Forelimb muscle (tissue), 1 donor: ENCODE measurements at regions not wholly inside any gene's neighbourhood (a gene's known extent, or its start where the extent isn't known, plus 50 kb on each side); places are given as distances from the start of the nearest gene placed in this dataset.
"Not testable (repeated sequence)": the region's sequence is repeated elsewhere in the genome, so short reads cannot be mapped to it uniquely, and the experiment has no call there.

ENCODE experiments used
- DNase-seq: peaks from one replicate; pipeline ENCODE4 v3.0.0-alpha.2; 2013; ENCODE audit warnings: low read depth

DNA sequence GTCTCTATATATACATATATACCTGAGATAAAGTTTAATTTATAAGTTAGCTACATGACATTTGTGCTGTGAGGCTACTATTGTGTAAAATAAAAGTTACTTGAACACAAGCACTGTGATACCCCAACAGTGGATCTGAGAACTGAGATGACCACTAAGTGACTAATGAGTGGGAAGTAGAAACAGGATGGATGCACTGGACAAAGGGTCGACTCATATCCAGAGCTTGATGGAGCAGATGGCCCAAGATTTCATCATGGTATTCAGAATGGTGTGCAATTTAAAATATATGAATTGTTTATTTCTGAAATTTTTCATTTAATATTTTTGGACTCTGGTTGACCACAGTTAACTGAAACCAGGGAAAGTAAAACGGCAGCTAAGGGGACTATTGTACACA is 908.6 kb upstream of the MDGA2 start:
- DNase-seq = no peak

DNA sequence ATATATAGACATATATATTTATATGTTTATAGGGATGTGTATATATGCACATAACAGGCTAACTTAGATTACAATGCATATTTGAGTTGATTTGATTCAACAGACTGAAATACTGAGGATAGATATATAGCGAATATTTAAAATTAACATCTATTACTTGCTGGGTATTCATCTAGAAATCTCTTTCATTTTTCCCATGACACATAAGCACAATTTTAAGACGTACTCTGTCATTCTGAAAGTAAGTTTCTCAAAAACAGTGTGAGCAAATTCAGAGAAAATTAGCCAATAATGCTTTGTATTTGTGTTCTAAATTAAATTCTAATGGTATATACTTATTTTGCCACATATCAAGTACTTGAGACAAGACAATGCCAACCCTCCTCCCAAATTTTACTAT is 907.5 kb upstream of the MDGA2 start:
- no peak for DNase-seq

GRCh38 chr14:48580692-48581091 is 905.3 kb upstream of the MDGA2 start:
- no peak for DNase-seq

DNA sequence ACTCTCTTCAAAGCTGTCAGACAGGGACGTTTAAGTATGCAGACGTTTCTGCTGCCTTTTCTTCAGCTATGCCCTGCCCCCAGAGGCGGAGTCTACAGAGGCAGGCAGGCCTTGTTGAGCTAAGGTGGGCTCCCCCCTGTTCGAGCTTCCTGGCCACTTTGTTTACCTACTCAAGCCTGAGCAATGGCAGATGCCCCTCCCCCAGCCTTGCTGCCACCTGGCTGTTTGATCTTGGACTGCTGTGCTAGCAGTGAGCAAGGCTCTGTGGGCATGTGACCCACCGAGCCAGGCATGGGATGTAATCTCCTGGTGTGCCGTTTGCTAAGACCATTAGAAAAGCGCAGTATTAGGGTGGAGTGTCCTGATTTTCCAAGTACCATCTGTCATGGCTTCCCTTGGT is 900.4 kb upstream of the MDGA2 start:
- no peak for DNase-seq

GRCh38 chr14:48568688-48569087 is 893.3 kb upstream of the MDGA2 start:
- DNase-seq = no peak

GRCh38 chr14:48568252-48568651 is 892.8 kb upstream of the MDGA2 start:
- DNase-seq = no peak

GRCh38 chr14:48563489-48563888 is 888.1 kb upstream of the MDGA2 start:
- DNase-seq = no peak

DNA sequence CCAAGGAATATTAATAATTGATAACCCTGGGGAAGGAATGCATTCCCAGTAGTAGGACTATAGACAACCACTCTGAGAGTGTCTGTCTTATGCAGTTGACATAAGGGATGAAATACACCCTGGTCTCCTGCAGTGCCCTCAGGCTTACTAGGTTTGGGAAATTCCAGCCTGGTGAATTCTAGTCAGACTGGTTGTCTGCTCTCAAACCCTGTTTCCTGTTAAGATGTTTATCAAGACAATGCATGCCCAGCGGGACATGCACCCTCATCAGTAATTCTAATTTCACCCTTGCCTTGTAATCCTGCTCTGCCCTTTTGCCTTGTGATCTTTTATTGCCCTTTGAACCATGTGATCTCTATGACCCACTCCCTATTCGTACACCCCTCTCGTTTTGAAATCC is 886.0 kb upstream of the MDGA2 start:
- DNase-seq = not testable (repeated sequence)

DNA sequence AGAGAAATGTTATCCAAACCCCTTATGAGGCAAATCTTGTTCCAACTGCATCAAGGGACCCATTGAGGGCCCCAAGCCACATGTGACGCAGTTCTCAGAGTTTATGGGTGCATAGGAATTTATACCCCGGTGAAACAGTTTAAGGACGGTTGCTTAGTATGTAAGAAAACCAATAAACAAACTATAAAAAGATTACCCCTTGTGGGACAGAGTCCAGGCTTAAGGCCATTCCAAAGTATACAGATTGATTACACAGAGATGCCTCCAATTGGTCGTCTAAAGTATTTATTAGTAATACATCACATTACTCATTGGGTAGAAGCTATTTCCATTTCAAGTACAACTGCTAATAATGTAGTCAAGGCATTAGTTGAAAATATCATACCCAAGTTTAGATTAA is 885.0 kb upstream of the MDGA2 start:
- no peak for DNase-seq

GRCh38 chr14:48553443-48553842 is 878.0 kb upstream of the MDGA2 start:
- DNase-seq = no peak

GRCh38 chr14:48546996-48547395 is 871.6 kb upstream of the MDGA2 start:
- no peak for DNase-seq

GRCh38 chr14:48537600-48537999 is 862.2 kb upstream of the MDGA2 start:
- DNase-seq = no peak

GRCh38 chr14:48536318-48536717 is 860.9 kb upstream of the MDGA2 start:
- DNase-seq = no peak

DNA sequence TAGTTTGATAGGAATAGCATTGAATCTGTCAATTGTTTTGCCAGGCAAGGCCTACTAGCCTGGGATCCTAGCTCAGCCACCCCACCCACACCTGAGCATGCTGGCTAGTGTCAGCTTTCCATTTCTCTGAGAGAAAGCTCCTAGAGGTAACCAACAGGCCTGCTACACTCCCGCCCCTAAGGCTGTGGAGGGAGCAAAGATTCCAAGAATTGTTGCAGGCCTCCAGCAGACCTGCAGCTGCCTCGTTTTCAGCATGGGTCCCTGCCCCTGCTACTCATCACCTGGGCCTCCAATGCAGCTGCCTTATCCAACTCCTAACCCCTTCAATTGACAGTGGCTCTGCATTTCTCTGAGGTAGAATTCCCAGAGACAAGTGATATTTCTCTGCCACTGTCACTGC is 852.4 kb upstream of the MDGA2 start:
- no peak for DNase-seq

GRCh38 chr14:48526307-48526706 is 850.9 kb upstream of the MDGA2 start:
- no peak for DNase-seq

DNA sequence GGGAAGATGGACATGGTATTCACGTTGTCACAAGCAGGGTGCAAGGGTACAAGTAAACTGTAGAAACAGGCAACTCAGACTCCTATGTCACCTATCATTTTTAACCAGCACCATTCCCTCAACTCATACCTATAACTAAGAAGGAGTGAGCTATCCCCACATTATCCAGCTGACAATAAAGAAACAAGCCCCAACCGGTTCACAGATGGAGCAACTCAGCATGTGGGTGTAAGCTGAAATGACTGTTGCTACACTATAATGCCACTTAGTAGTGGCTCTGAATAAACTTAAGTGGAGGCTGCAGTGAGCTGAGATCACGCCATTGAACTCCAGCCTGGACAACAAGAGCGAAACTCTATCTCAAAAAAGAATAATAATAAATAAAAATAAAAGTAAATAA is 829.5 kb upstream of the MDGA2 start:
- DNase-seq = no peak

- no peak for DNase-seq
Measured at GRCh38 chr14:48490756-48491155, 815.4 kb upstream of the MDGA2 start.

- DNase-seq = no peak
Measured at GRCh38 chr14:48473944-48474343, 798.5 kb upstream of the MDGA2 start.

GRCh38 chr14:48456051-48456450 is 780.6 kb upstream of the MDGA2 start:
- no peak for DNase-seq

DNA sequence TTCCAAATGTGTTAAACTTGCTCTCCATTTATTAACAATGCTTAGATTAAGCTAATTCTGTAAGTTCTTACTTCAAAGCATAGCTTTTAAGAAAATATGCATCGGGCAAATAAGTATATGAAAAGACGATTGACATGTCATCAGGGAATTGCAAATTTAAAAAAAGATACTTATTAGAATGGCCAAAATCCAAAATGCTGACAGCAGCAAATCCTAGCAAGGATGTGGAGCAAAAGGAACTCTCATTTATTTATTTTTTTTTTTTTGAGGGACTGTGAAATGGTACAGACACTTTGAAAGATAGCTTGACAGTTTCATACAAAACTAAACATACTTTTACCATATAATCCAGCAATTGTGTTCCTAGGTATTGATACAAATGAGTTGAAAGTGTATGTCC is 779.5 kb upstream of the MDGA2 start:
- no peak for DNase-seq

GRCh38 chr14:48452437-48452995 is 777.1 kb upstream of the MDGA2 start:
- DNase-seq = no peak

GRCh38 chr14:48435221-48435620 is 759.8 kb upstream of the MDGA2 start:
- DNase-seq = no peak

DNA sequence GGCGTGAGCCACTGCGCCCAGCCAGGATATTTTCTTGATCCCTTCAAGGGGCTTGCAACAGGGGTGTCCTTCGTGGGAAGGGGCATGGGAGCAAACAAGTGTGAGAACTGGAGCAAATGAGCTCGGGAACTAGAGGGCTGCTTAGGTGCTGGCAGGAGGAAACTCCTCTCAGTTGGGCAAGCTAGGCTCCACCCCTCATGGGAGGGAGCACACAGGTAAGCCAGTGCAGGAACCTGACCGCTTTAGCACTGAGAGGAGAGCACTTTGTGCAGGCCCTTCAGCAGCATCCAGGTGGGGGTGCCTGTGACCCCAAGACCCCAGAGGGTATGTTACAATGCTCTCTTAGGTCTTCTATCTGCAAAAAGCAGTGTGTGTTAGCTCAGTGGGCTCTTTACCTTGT is 755.4 kb upstream of the MDGA2 start:
- DNase-seq = no peak

DNA sequence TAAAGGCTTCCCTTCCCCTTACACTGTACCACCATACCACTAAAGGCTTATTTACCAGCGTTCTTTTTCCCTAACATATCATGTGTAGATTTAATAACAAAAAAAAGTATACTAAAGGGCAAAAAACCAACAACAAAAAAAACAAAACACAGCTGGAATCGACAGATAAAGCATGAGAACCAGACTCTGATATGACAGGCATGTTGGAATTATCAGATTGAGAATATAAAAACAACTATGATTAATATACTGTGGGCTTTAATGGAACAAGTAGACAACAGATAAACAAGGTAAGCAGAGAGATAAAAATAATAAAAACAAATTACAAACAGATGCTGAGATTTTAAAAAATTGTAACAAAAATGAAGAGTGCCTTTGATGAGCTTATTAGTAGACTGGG is 754.1 kb upstream of the MDGA2 start:
- no peak for DNase-seq
